Smooth muscle cell (in vitro differentiated cells): ENCODE measurements at regions not wholly inside any gene's neighbourhood (a gene's known extent, or its start where the extent isn't known, plus 50 kb on each side); places are given as distances from the start of the nearest gene placed in this dataset.

Source experiments
- DNase-seq: peaks from one replicate; lab custom pipeline; 2025; ENCODE audit not compliant: unreplicated experiment; lab: John Stamatoyannopoulos, UW
- H2AFZ ChIP-seq: fragments of 200-600 bp; sonication (generic); 2 replicates; pipeline ENCODE4 v1.6.0; 2016; ENCODE audit warnings: antibody characterized with exemption, low read depth, mild to moderate bottlenecking
- H3F3A ChIP-seq: fragments of 200-600 bp; sonication (generic); 2 replicates; pipeline ENCODE4 v1.6.0; 2017; ENCODE audit warnings: antibody characterized with exemption, low read depth
- H3K27ac ChIP-seq: fragments of 200-600 bp; sonication (generic); 2 replicates; pipeline ENCODE4 v1.5.1; 2016; ENCODE audit warnings: low read depth, mild to moderate bottlenecking
- H3K27me3 ChIP-seq: fragments of 200-600 bp; sonication (generic); 2 replicates; pipeline ENCODE4 v1.6.1; 2016; ENCODE audit warnings: low read depth, mild to moderate bottlenecking
- H3K36me3 ChIP-seq: fragments of 200-600 bp; sonication (generic); 2 replicates; pipeline ENCODE4 v1.5.1; 2016; ENCODE audit warnings: low read depth
- H3K4me1 ChIP-seq: fragments of 200-600 bp; sonication (generic); 2 replicates; pipeline ENCODE4 v1.5.1; 2016; ENCODE audit warnings: low read depth
- H3K4me2 ChIP-seq: fragments of 200-600 bp; sonication (generic); 2 replicates; pipeline ENCODE4 v1.6.0; 2016; ENCODE audit warnings: mild to moderate bottlenecking
- H3K4me3 ChIP-seq: fragments of 200-600 bp; sonication (generic); 2 replicates; pipeline ENCODE4 v1.5.1; 2016; ENCODE audit warnings: mild to moderate bottlenecking
- H3K79me2 ChIP-seq: fragments of 200-600 bp; sonication (generic); 2 replicates; pipeline ENCODE4 v1.6.0; 2016; ENCODE audit warnings: low read depth, mild to moderate bottlenecking
- H3K9ac ChIP-seq: fragments of 200-600 bp; sonication (generic); 2 replicates; pipeline ENCODE4 v1.6.0; 2016; ENCODE audit warnings: low read depth
- H3K9me3 ChIP-seq: fragments of 200-600 bp; sonication (generic); replicated peaks from 2 replicates; pipeline ENCODE4 v1.5.1; 2016; ENCODE audit warnings: low read depth
- H4K20me1 ChIP-seq: fragments of 200-600 bp; sonication (generic); 2 replicates; pipeline ENCODE4 v1.6.0; 2016; ENCODE audit warnings: low read depth
- WGBS: methylation state at CpG from one replicate; pipeline ENCODE4 v1.1.7; 2016; ENCODE audit warnings: low lambda C conversion rate; 5-methylcytosine and 5-hydroxymethylcytosine counted together
- TF ChIP-seq, protein P1 (sequence below): fragments of 200-600 bp; sonication (generic); IDR thresholded peaks from 2 replicates; pipeline ENCODE4 v1.5.1; 2017; ENCODE audit warnings: borderline replicate concordance, mild to moderate bottlenecking, antibody characterized with exemption; ENCODE audit not compliant: insufficient read depth, poor library complexity, severe bottlenecking

DNA sequence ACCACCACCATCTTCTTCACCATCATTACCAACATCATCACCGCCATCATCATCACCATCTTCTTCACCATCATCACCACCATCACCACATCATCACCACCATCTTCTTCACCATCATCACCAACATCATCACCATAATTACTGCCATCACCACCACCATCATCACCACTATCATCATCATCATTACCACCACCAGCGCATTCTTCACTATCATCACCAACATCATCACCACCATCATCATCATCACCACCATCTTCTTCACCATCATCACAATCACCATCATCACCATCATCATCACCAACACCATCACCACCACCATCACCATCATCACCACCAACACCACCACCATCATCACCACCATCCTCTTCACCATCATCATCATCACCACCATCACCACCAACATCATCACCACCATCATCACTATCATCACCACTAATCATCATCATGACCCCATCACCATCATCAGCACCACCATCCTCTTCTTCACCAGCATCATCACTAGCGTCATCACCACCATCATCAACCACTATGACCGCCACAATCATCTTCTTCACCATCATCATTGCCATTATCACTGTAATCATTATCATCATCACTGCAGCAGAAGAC, 303.8 kb downstream of the CTTN start:
- H3K9me3 ChIP-seq = no peaks in the 10 kb centered on the region
- H3K4me2 ChIP-seq = no peak overlapping the region
- H3K27ac ChIP-seq = no peak overlapping the region
- no peaks in the 10 kb centered on the region for H4K20me1 ChIP-seq
- H3K27me3 ChIP-seq = no peaks in the 10 kb centered on the region
- no peaks in the 10 kb centered on the region for H3F3A ChIP-seq
- H3K4me1 ChIP-seq = no peaks in the 10 kb centered on the region
- TF ChIP-seq, protein P1, sequence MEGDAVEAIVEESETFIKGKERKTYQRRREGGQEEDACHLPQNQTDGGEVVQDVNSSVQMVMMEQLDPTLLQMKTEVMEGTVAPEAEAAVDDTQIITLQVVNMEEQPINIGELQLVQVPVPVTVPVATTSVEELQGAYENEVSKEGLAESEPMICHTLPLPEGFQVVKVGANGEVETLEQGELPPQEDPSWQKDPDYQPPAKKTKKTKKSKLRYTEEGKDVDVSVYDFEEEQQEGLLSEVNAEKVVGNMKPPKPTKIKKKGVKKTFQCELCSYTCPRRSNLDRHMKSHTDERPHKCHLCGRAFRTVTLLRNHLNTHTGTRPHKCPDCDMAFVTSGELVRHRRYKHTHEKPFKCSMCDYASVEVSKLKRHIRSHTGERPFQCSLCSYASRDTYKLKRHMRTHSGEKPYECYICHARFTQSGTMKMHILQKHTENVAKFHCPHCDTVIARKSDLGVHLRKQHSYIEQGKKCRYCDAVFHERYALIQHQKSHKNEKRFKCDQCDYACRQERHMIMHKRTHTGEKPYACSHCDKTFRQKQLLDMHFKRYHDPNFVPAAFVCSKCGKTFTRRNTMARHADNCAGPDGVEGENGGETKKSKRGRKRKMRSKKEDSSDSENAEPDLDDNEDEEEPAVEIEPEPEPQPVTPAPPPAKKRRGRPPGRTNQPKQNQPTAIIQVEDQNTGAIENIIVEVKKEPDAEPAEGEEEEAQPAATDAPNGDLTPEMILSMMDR = no peak
- DNase-seq = no peak
- no peak overlapping the region for H3K4me3 ChIP-seq
- H3K79me2 ChIP-seq = no peaks in the 10 kb centered on the region
- WGBS = 95% methylated on average over 4 of the region's 4 CpGs
- no peaks in the 10 kb centered on the region for H3K36me3 ChIP-seq
- H2AFZ ChIP-seq = no peak overlapping the region
- no peak overlapping the region for H3K9ac ChIP-seq

DNA sequence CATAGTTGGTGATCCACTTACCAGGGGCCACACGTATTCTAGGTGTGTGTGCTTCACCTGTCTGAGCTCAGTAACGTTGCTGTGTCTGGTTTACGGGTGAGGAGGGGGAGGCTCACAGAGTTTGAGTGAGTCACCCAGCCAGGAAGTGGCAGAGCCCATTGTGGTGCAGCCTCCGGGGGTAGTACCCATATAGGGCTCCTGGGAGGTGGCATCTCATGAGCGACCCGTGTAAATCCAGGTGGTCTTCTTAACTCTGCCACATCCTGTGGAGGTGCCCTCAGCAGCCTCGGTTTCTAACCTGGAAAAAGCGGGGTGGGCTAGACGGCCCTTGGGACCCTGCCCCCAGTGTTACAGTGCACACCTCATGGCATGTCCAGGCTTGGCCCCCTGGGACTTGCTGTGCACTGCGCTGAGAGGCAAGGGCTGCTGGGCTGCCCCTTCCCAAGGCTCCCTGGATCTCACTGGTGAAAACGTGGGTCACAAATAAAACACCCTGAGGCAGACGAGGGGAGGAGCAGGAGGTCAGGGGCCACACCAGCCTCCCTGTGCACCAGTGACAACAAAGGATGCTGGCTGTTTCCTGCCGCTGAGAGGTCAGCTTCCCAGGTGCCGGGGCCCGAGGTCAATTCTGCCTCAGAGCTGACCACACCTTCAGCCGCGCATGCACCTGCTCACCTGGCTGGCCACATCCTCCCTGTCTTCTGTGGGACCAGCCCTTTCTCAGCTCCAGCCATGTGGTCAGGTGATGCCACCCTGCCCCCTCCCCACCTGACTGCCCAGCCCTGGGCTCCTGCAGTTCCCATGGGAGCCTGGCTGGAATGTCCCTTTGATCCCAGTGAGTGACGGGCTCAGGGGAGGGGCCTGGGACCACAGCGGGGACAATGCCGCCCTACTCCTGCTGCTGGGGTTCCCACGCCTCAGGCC, 305.1 kb downstream of the CTTN start:
- no peaks in the 10 kb centered on the region for H3K9me3 ChIP-seq
- no peak overlapping the region for H3K27ac ChIP-seq
- no peak overlapping the region for H3K9ac ChIP-seq
- H3K36me3 ChIP-seq = no peaks in the 10 kb centered on the region
- H4K20me1 ChIP-seq = no peaks in the 10 kb centered on the region
- no peaks in the 10 kb centered on the region for H3K4me1 ChIP-seq
- DNase-seq = no peak
- H3K79me2 ChIP-seq = no peaks in the 10 kb centered on the region
- no peak overlapping the region for H3K4me3 ChIP-seq
- no peaks in the 10 kb centered on the region for H3K27me3 ChIP-seq
- H3F3A ChIP-seq = no peaks in the 10 kb centered on the region
- H3K4me2 ChIP-seq = no peak overlapping the region
- 84% methylated on average over 21 of the region's 21 CpGs for WGBS
- H2AFZ ChIP-seq = no peak overlapping the region
- TF ChIP-seq, protein P1 = no peak

DNA sequence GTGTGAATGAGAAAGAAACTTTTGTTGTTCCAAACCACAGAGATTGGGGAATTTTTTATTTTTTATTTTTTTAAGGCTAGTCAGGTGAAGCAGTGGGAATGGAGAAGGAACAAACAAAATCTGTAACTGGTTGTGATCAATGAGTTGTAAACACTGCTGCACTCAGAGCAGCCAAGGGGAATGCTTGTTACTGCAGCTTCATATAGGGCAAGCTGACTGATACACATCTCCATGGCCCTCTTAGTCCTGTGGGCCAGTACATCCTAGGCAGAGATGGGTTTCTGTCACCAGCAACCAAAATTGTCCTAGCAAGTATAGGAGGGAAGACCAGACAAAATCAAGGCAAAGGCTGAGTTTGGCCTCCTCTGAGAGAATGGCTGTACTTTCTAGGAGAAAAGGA, 306.8 kb downstream of the CTTN start:
- TF ChIP-seq, protein P1 = no peak
- Histone ChIP-seq H3K4me3 (no peak overlapping the region), H3K9ac (no peak overlapping the region), H3K27me3 (no peaks in the 10 kb centered on the region), H3K27ac (no peak overlapping the region), H3K4me2 (no peak overlapping the region), H3K79me2 (no peaks in the 10 kb centered on the region), H3K9me3 (no peaks in the 10 kb centered on the region), H3K36me3 (no peaks in the 10 kb centered on the region), H2AFZ (no peak overlapping the region), H3K4me1 (no peaks in the 10 kb centered on the region), H4K20me1 (no peaks in the 10 kb centered on the region), H3F3A (no peaks in the 10 kb centered on the region)
- no peak for DNase-seq
